A673 (cell line): ENCODE measurements at regions not wholly inside any gene's neighbourhood (a gene's known extent, or its start where the extent isn't known, plus 50 kb on each side); places are given as distances from the start of the nearest gene placed in this dataset.

Experiments
- EZH2 ChIP-seq: fragments of 200-600 bp; sonication (generic); IDR thresholded peaks from 2 replicates; pipeline ENCODE4 v1.6.1; 2017; ENCODE audit warnings: borderline replicate concordance, low read depth, mild to moderate bottlenecking, mixed read lengths, antibody characterized with exemption, low read length; ENCODE audit not compliant: poor library complexity, severe bottlenecking
- TF ChIP-seq, protein P1 (sequence below): fragments of 300-800, 200-600 bp; sonication (generic); conservative IDR thresholded peaks from 2 replicates; pipeline ENCODE4 v1.5.1; 2017; ENCODE audit warnings: low read depth, mild to moderate bottlenecking, antibody characterized with exemption, low read length, moderate library complexity, mixed read lengths

- TF ChIP-seq, protein P1, sequence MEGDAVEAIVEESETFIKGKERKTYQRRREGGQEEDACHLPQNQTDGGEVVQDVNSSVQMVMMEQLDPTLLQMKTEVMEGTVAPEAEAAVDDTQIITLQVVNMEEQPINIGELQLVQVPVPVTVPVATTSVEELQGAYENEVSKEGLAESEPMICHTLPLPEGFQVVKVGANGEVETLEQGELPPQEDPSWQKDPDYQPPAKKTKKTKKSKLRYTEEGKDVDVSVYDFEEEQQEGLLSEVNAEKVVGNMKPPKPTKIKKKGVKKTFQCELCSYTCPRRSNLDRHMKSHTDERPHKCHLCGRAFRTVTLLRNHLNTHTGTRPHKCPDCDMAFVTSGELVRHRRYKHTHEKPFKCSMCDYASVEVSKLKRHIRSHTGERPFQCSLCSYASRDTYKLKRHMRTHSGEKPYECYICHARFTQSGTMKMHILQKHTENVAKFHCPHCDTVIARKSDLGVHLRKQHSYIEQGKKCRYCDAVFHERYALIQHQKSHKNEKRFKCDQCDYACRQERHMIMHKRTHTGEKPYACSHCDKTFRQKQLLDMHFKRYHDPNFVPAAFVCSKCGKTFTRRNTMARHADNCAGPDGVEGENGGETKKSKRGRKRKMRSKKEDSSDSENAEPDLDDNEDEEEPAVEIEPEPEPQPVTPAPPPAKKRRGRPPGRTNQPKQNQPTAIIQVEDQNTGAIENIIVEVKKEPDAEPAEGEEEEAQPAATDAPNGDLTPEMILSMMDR = no peak
- no peak for TF ChIP-seq EZH2
Observed at GRCh38 chr13:47233734-47234133, 336.9 kb upstream of the HTR2A start.
